Pancreas (tissue), 10 donors: ENCODE measurements at regions not wholly inside any gene's neighbourhood (a gene's known extent, or its start where the extent isn't known, plus 50 kb on each side); places are given as distances from the start of the nearest gene placed in this dataset.

Experiments
- ATAC-seq, 4 donors: fragments of 200-7000 bp; cut with Tn5 transposase; one replicate each; pipeline versions ENCODE4 v1.8.0 to v1.9.1; 2020; ENCODE audit warnings: mild to moderate bottlenecking in 4 of 4, moderate library complexity in 4 of 4
- DNase-seq, 6 donors: peaks; one replicate each; pipeline ENCODE4 v3.0.0-alpha.2; 2020
- FAIRE-seq: peaks from 2 replicates; lab custom pipeline; 2012; peaks lifted over from hg19 to GRCh38; lab: Jason Lieb, UNC
- H3K27ac ChIP-seq, 4 donors: fragments of 200-600 bp; sonication (generic); 1 replicate in 3 of 4; 2 replicates in 1 of 4; pipeline versions ENCODE4 v1.5.0 to v1.8.0; 2020
- H3K27me3 ChIP-seq, 4 donors: fragments of 200-600 bp; one replicate each; pipeline ENCODE4 v1.8.0; 2021
- H3K36me3 ChIP-seq, 3 donors: fragments of 200-600 bp; sonication (generic) in 1 of 3; one replicate each; pipeline versions ENCODE4 v1.5.0 to v1.8.0; 2020 to 2021
- H3K4me1 ChIP-seq, 3 donors: fragments of 200-600 bp; one replicate each; pipeline ENCODE4 v1.8.0; 2021
- H3K4me3 ChIP-seq, 4 donors: fragments of 200-600 bp; sonication (generic) in 2 of 4; one replicate each; pipeline versions ENCODE4 v1.5.0 to v1.8.0; 2020 to 2021
- H3K9me3 ChIP-seq, 4 donors: fragments of 200-600 bp; one replicate each; pipeline ENCODE4 v1.8.0; 2021
- CTCF ChIP-seq, 4 donors: fragments of 200-600 bp; sonication (generic) in 3 of 4; IDR thresholded peaks; one replicate each; pipeline versions ENCODE4 v1.5.0 to v1.8.0; 2021; ENCODE audit warnings: antibody characterized with exemption in 4 of 4
- WGBS, 2 donors: extraction: QIAGEN DNeasy Blood & Tissue Kit; methylation state at CpG; one replicate each; pipeline ENCODE4 v1.1.7; 2013; 5-methylcytosine and 5-hydroxymethylcytosine counted together
- intact Hi-C, 3 donors: fragments of 100-400 bp; cut with DNase I; formaldehyde crosslinking; loops; one replicate each; pipeline versions ENCODE4 v1.11.1 to v1.14.2; 2022
- donor health status: healthy with polysubstance abuse.
- donor health status: DM: no; HTN: no; CAD: no; lungs with moderate emphysema.
- donor health status: DM: no; HTN: no; CAD: no.
- donor health status: control.
- donor health status: control.
- donor health status: Bipolar disorder and iron deficiency.
- donor health status: DM: yes; HTN: yes; CAD: no.
- donor health status: DM: no; HTN: no; CAD: no.
- donor health status: DM: no; HTN: no; CAD: no.
- donor health status: DM: yes; HTN: yes; CAD: no.

GRCh38 chr6:15063253-15063853 is 182.5 kb upstream of the JARID2 start:
- H3K36me3 ChIP-seq: no peaks in the 10 kb centered on the region
- no peak overlapping the region for H3K27ac ChIP-seq
- 91 to 95% methylated on average over 7 of the region's 7 CpGs for WGBS, 2 donors
- no peak for TF ChIP-seq CTCF (IDR thresholded peaks at IDR 0.05)
- no peak for FAIRE-seq
- peak in 1 of 6 donors; percentile 32 for DNase-seq
- no peaks in the 10 kb centered on the region for H3K27me3 ChIP-seq
- intact Hi-C loops: no loop called here
- no peaks in the 10 kb centered on the region for H3K4me1 ChIP-seq
- peak in 2 of 4 donors; percentile 50 to 59 for ATAC-seq
- H3K4me3 ChIP-seq: no peak overlapping the region
- H3K9me3 ChIP-seq: no peaks in the 10 kb centered on the region

- ATAC-seq: no peak
- DNase-seq: no peak
- Histone ChIP-seq H3K4me3 (no peak overlapping the region), H3K36me3 (no peaks in the 10 kb centered on the region), H3K4me1 (no peaks in the 10 kb centered on the region), H3K27me3 (no peaks in the 10 kb centered on the region), H3K9me3 (no peaks in the 10 kb centered on the region), H3K27ac (no peak overlapping the region)
- intact Hi-C loops: no loop called here
- FAIRE-seq: no peak
- WGBS, 2 donors: 60 to 68% methylated on average over 4 of the region's 4 CpGs
- no peak for TF ChIP-seq CTCF (IDR thresholded peaks at IDR 0.05)
Measured at GRCh38 chr6:15065261-15065989, 180.4 kb upstream of the JARID2 start.

- Histone ChIP-seq H3K36me3 (no peaks in the 10 kb centered on the region), H3K27ac (peak overlapping the region in 2 of 4 donors; percentile 38 to 50), H3K27me3 (no peaks in the 10 kb centered on the region), H3K4me3 (no peak overlapping the region), H3K9me3 (no peaks in the 10 kb centered on the region), H3K4me1 (no peaks in the 10 kb centered on the region)
- no peak for DNase-seq
- ATAC-seq: no peak
- intact Hi-C loops: no loop called here
- WGBS, 2 donors: 50 to 62% methylated on average over 7 of the region's 7 CpGs
- no peak for TF ChIP-seq CTCF (IDR thresholded peaks at IDR 0.05)
- FAIRE-seq: no peak
Measured at GRCh38 chr6:15066089-15066758, 179.6 kb upstream of the JARID2 start.

- no peaks in the 10 kb centered on the region for H3K4me1 ChIP-seq
- DNase-seq: no peak
- no peak for TF ChIP-seq CTCF (IDR thresholded peaks at IDR 0.05)
- no peak overlapping the region for H3K27ac ChIP-seq
- no peak for ATAC-seq
- FAIRE-seq: no peak
- WGBS, 2 donors: 74 to 79% methylated on average over 3 of the region's 3 CpGs
- no peaks in the 10 kb centered on the region for H3K27me3 ChIP-seq
- no peaks in the 10 kb centered on the region for H3K36me3 ChIP-seq
- H3K4me3 ChIP-seq: no peak overlapping the region
- H3K9me3 ChIP-seq: no peaks in the 10 kb centered on the region
- intact Hi-C loops: no loop called here
Measured at GRCh38 chr6:15073344-15073789, 172.5 kb upstream of the JARID2 start.
